Heart left ventricle (tissue), 16 donors: ENCODE measurements at regions not wholly inside any gene's neighbourhood (a gene's known extent, or its start where the extent isn't known, plus 50 kb on each side); places are given as distances from the start of the nearest gene placed in this dataset.

ENCODE experiments used
- ATAC-seq, 4 donors: fragments of 200-7000 bp; cut with Tn5 transposase; one replicate each; pipeline ENCODE4 v1.9.1; 2020 to 2022; ENCODE audit warnings: moderate library complexity in 4 of 4, mild to moderate bottlenecking in 3 of 4, moderate number of reproducible peaks in 1 of 4
- DNase-seq, 5 donors: peaks; one replicate each; pipeline ENCODE4 v3.0.0-alpha.2; 2020
- H3K27ac ChIP-seq, 12 donors: fragments of 200-600 bp; sonication (generic) in 4 of 12; one replicate each; pipeline versions ENCODE4 v1.5.0 to v1.8.0; 2016 to 2022; ENCODE audit warnings: mild to moderate bottlenecking in 2 of 12
- H3K27me3 ChIP-seq, 9 donors: fragments of 200-600 bp; sonication (generic) in 2 of 9; one replicate each; pipeline versions ENCODE4 v1.5.1 to v1.8.0; 2016 to 2022; ENCODE audit warnings: mild to moderate bottlenecking in 3 of 9
- H3K36me3 ChIP-seq, 9 donors: fragments of 200-600 bp; sonication (generic) in 2 of 9; one replicate each; pipeline versions ENCODE4 v1.5.0 to v1.8.0; 2018 to 2022; ENCODE audit warnings: mild to moderate bottlenecking in 2 of 9
- H3K4me1 ChIP-seq, 12 donors: fragments of 200-600 bp; sonication (generic) in 4 of 12; one replicate each; pipeline versions ENCODE4 v1.5.0 to v1.8.0; 2016 to 2022; ENCODE audit warnings: mild to moderate bottlenecking in 3 of 12
- H3K4me3 ChIP-seq, 12 donors: fragments of 200-600 bp; sonication (generic) in 4 of 12; one replicate each; pipeline versions ENCODE4 v1.5.0 to v1.8.0; 2017 to 2022; ENCODE audit warnings: mild to moderate bottlenecking in 9 of 12, moderate library complexity in 4 of 12
- H3K9me3 ChIP-seq, 12 donors: fragments of 200-600 bp; sonication (generic) in 4 of 12; one replicate each; pipeline versions ENCODE4 v1.5.0 to v1.8.0; 2016 to 2022; ENCODE audit warnings: mild to moderate bottlenecking in 1 of 12
- POLR2A ChIP-seq, 2 donors: fragments of 450-650 bp; IDR thresholded peaks; one replicate each; pipeline ENCODE4 v1.6.1; 2017; ENCODE audit warnings: antibody characterized with exemption in 2 of 2, mild to moderate bottlenecking in 2 of 2, moderate library complexity in 2 of 2
- WGBS, 4 donors: extraction: QIAGEN DNeasy Blood & Tissue Kit in 2 of 4; methylation state at CpG; one replicate each; pipeline versions ENCODE4 v1.1.5 to v1.1.7; 2013 to 2018; 5-methylcytosine and 5-hydroxymethylcytosine counted together
- intact Hi-C, 10 donors: fragments of 100-400 bp; cut with DNase I; formaldehyde crosslinking; loops; one replicate each; pipeline versions ENCODE4 v1.11.1 to v1.14.2; 2022
- TF ChIP-seq, protein P1 (sequence below), 12 donors: fragments of 200-600 bp; sonication (generic) in 4 of 12; IDR thresholded peaks; one replicate each; pipeline versions ENCODE4 v1.5.0 to v1.8.0; 2018 to 2022; ENCODE audit warnings: antibody characterized with exemption in 12 of 12, mild to moderate bottlenecking in 5 of 12
- donor health status: ischemic (EF 13 %, LVEDD 7.1; RV severe dilation, severe dysfunction).
- donor health status: healthy with polysubstance abuse.
- donor health status: DM: no; HTN: yes; CAD: no.
- donor health status: DM: no; HTN: no; CAD: no.
- donor health status: ischemic (EF 25% LVEDD 6.9; RV normal size, moderate dysfunction).
- donor health status: ischemic (EF 25% LVEDD 5.7; RV mildly dilated, moderate dysfunction).
- donor health status: healthy.
- donor health status: DM: yes; HTN: yes; CAD: no.
- donor health status: ischemic (EF 35%, LVEDD 5.7; RV mildly dilated, moderate dysfunction).
- donor health status: nonischemic (EF 11% LVEDD 7.7; RV severe dilation, severe dysfunction).
- donor health status: DM: yes; HTN: yes; CAD: no.
- donor health status: PGD.
- donor health status: ischemic (EF 29% LVEDD 5.4; RV normal size, mild dysfunction).
- donor health status: nonischemic (EF 23%, LVEDD 6.1; RV moderate dilation, normal function).

DNA sequence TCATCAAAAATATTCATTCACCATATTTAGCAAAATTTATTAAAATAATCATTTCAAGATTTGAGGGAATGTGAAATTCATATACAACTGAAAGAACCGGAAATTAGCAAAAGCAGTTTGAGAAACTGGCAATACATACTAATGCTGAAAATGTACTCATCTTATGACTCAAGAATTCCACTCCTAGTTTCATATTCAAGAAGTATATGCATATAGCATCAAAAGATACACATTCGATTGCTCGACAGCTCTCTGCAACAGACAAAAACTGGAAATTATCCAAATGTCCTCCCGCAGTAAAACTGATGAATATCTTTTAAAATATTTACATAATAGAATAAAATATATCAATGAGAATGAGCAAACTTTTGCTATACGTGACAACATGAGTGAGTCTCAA is 189.2 kb upstream of the MGAT4C start:
- 71 to 80% (median 75%) methylated on average over 5 of the region's 5 CpGs for WGBS, 4 donors
- intact Hi-C loops = no loop called here
- Histone ChIP-seq H3K9me3 (no peaks in the 10 kb centered on the region), H3K27me3 (no peaks in the 10 kb centered on the region), H3K4me1 (no peaks in the 10 kb centered on the region), H3K4me3 (no peak overlapping the region), H3K27ac (no peak overlapping the region), H3K36me3 (no peaks in the 10 kb centered on the region)
- TF ChIP-seq, protein P1, sequence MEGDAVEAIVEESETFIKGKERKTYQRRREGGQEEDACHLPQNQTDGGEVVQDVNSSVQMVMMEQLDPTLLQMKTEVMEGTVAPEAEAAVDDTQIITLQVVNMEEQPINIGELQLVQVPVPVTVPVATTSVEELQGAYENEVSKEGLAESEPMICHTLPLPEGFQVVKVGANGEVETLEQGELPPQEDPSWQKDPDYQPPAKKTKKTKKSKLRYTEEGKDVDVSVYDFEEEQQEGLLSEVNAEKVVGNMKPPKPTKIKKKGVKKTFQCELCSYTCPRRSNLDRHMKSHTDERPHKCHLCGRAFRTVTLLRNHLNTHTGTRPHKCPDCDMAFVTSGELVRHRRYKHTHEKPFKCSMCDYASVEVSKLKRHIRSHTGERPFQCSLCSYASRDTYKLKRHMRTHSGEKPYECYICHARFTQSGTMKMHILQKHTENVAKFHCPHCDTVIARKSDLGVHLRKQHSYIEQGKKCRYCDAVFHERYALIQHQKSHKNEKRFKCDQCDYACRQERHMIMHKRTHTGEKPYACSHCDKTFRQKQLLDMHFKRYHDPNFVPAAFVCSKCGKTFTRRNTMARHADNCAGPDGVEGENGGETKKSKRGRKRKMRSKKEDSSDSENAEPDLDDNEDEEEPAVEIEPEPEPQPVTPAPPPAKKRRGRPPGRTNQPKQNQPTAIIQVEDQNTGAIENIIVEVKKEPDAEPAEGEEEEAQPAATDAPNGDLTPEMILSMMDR (IDR thresholded peaks at IDR 0.05) = no peak
- TF ChIP-seq POLR2A (IDR thresholded peaks at IDR 0.05) = no peak
- no peak for DNase-seq
- ATAC-seq = no peak

DNA sequence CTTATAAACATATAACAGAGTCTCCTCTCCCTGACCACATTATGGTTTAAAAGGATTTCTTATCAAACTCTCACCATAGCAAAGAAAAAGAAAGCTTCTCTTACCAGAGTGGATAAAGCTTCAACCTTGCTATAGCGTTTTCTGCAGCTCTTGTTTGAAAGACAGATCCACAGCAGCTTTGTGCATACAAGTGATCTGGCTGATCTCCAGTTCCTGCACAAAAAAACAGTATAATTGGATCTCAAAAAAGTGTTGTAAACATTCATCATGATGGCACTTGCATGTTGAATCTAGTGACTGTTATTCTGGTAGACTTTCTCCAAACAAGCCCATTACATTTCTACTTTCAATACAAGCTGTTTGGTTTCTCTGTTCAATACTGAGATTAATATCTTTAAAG is 178.9 kb upstream of the MGAT4C start:
- DNase-seq (no peak), ATAC-seq (no peak)
- Histone ChIP-seq H3K9me3 (peaks cover 0 to 15% (median 3%) of the 10 kb centered on the region in 12 donors), H3K27me3 (no peaks in the 10 kb centered on the region), H3K4me1 (no peaks in the 10 kb centered on the region), H3K4me3 (no peak overlapping the region), H3K27ac (no peak overlapping the region), H3K36me3 (no peaks in the 10 kb centered on the region)
- intact Hi-C loops = no loop called here
- TF ChIP-seq, protein P1 (IDR thresholded peaks at IDR 0.05) = no peak
- no peak for TF ChIP-seq POLR2A (IDR thresholded peaks at IDR 0.05)
- WGBS, 4 donors = 34 to 45% (median 39%) methylated on average over 1 of the region's 1 CpG

DNA sequence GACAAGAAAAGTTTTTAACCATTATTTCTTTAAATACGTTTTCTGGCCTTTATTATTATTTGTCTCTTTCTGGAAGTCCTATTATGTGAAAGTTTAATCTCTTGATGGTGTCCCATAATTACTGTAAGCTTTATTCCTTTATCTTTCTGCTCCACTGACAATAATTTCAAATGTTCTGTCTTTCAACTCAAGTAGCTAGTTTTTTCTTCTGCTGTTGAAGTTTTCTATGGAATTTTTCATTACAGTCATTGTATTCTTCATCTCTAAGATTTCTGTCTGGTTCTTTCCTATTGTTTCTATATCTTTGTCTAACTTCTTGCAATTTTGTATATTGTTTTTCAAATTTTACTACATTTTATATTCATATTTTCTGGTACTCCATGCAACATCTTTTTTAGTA is 173.6 kb upstream of the MGAT4C start:
- WGBS, 4 donors = 62 to 77% (median 69%) methylated on average over 1 of the region's 1 CpG
- H3K4me3 ChIP-seq = no peak overlapping the region
- TF ChIP-seq, protein P1 (IDR thresholded peaks at IDR 0.05) = no peak
- TF ChIP-seq POLR2A (IDR thresholded peaks at IDR 0.05) = no peak
- H3K9me3 ChIP-seq = peaks cover 0 to 33% (median 10%) of the 10 kb centered on the region in 12 donors
- ATAC-seq = no peak
- DNase-seq = no peak
- no peaks in the 10 kb centered on the region for H3K27me3 ChIP-seq
- intact Hi-C loops = no loop called here
- H3K27ac ChIP-seq = no peak overlapping the region
- H3K4me1 ChIP-seq = no peaks in the 10 kb centered on the region
- H3K36me3 ChIP-seq = no peaks in the 10 kb centered on the region

DNA sequence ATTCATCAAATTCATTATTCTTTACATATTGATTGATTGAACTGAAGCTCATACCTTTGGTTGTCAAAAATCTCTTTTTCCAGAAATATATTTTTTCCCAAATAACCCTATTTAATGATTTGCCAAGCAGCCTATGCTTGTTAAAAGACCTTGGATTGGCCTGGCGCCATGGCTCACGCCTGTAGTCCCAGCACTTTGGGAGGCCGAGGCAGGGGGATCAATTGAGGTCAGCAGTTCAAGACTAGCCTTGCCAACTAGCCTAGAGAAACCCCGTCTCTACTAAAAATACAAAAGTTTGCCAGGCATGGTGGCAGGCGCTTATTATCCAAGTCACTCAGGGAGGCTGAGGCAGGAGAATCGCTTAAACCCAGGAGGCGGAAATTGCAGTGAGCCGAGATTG is 165.1 kb upstream of the MGAT4C start:
- no peaks in the 10 kb centered on the region for H3K36me3 ChIP-seq

More for the DNA sequence above, 165.1 kb upstream of the MGAT4C start:
- Histone ChIP-seq H3K4me3 (no peak overlapping the region), H3K27me3 (no peaks in the 10 kb centered on the region), H3K9me3 (no peaks in the 10 kb centered on the region), H3K4me1 (no peaks in the 10 kb centered on the region), H3K27ac (no peak overlapping the region)
- ATAC-seq (no peak), DNase-seq (no peak)
- intact Hi-C loops = no loop called here
- 88 to 93% (median 91%) methylated on average over 8 of the region's 8 CpGs for WGBS, 4 donors
- TF ChIP-seq POLR2A (IDR thresholded peaks at IDR 0.05) = no peak
- TF ChIP-seq, protein P1 (IDR thresholded peaks at IDR 0.05) = no peak
